HG02973 (cell line): ENCODE measurements at regions not wholly inside any gene's neighbourhood (a gene's known extent, or its start where the extent isn't known, plus 50 kb on each side); places are given as distances from the start of the nearest gene placed in this dataset.
A peak's percentile ranks its signal among the peaks of the same experiment; 100 is the strongest.

ENCODE experiments used
- ATAC-seq: cut with Tn5 transposase; IDR thresholded peaks from one replicate; pipeline ENCODE4 v1.9.1; 2021; ENCODE audit warnings: moderate library complexity; ENCODE audit not compliant: unreplicated experiment

- ATAC-seq, result no peak
Observed at GRCh38 chr3:117235304-117235703, 525.7 kb downstream of the TUSC7 start.

GRCh38 chr3:117238806-117239205 lies 529.2 kb downstream of the TUSC7 start:
- no peak for ATAC-seq

GRCh38 chr3:117243657-117244056 lies 534.1 kb downstream of the TUSC7 start:
- no peak for ATAC-seq

- ATAC-seq, result no peak
Observed at GRCh38 chr3:117246771-117247555, 537.4 kb downstream of the TUSC7 start.

- no peak for ATAC-seq
Observed at GRCh38 chr3:117248153-117248552, 538.6 kb downstream of the TUSC7 start.

- ATAC-seq, result no peak
Observed at GRCh38 chr3:117252208-117252607, 542.6 kb downstream of the TUSC7 start.

GRCh38 chr3:117252651-117253050 lies 543.1 kb downstream of the TUSC7 start:
- ATAC-seq, result no peak

- ATAC-seq, result no peak
Observed at GRCh38 chr3:117253636-117254035, 544.1 kb downstream of the TUSC7 start.

- ATAC-seq, result no peak
Observed at GRCh38 chr3:117254985-117255384, 545.4 kb downstream of the TUSC7 start.

- ATAC-seq, result no peak
Observed at GRCh38 chr3:117255736-117256135, 546.2 kb downstream of the TUSC7 start.

- ATAC-seq, result no peak
Observed at GRCh38 chr3:117261983-117262421, 552.4 kb downstream of the TUSC7 start.

GRCh38 chr3:117263270-117263669 lies 553.7 kb downstream of the TUSC7 start:
- ATAC-seq, result no peak

- no peak for ATAC-seq
Observed at GRCh38 chr3:117263745-117264144, 554.2 kb downstream of the TUSC7 start.

GRCh38 chr3:117264204-117264994 lies 554.8 kb downstream of the TUSC7 start:
- ATAC-seq, result no peak

- no peak for ATAC-seq
Observed at GRCh38 chr3:117266806-117267205, 557.2 kb downstream of the TUSC7 start.

- no peak for ATAC-seq
Observed at GRCh38 chr3:117268318-117268717, 558.7 kb downstream of the TUSC7 start.

GRCh38 chr3:117272274-117272673 lies 562.7 kb downstream of the TUSC7 start:
- no peak for ATAC-seq

GRCh38 chr3:117272876-117273523 lies 563.4 kb downstream of the TUSC7 start:
- ATAC-seq, result no peak

- ATAC-seq, result no peak
Observed at GRCh38 chr3:117277816-117278215, 568.2 kb downstream of the TUSC7 start.

GRCh38 chr3:117278424-117279190 lies 569.0 kb downstream of the TUSC7 start:
- ATAC-seq, result peak; percentile 99

GRCh38 chr3:117281371-117281770 lies 571.8 kb downstream of the TUSC7 start:
- ATAC-seq, result no peak
